Tibial nerve (tissue), 4 donors: ENCODE measurements at regions not wholly inside any gene's neighbourhood (a gene's known extent, or its start where the extent isn't known, plus 50 kb on each side); places are given as distances from the start of the nearest gene placed in this dataset.
"Not testable (repeated sequence)": the region's sequence is repeated elsewhere in the genome, so short reads cannot be mapped to it uniquely, and the experiment has no call there.

ENCODE experiments used
- DNase-seq, 2 donors: peaks; one replicate each; pipeline ENCODE4 v3.0.0-alpha.2; 2019; ENCODE audit warnings: low spot score in 2 of 2
- H3K27ac ChIP-seq, 4 donors: fragments of 200-600 bp; sonication (generic) in 3 of 4; one replicate each; pipeline ENCODE4 v1.5.1; 2017 to 2019; ENCODE audit warnings: mild to moderate bottlenecking in 1 of 4
- H3K27me3 ChIP-seq, 2 donors: fragments of 200-600 bp; sonication (generic) in 1 of 2; one replicate each; pipeline versions ENCODE4 v1.5.1 to v1.6.0; 2017 to 2019
- H3K36me3 ChIP-seq, 3 donors: fragments of 200-600 bp; sonication (generic); one replicate each; pipeline ENCODE4 v1.5.1; 2018 to 2019
- H3K4me1 ChIP-seq, 4 donors: fragments of 200-600 bp; sonication (generic) in 3 of 4; one replicate each; pipeline ENCODE4 v1.5.1; 2017 to 2019
- H3K4me3 ChIP-seq, 4 donors: fragments of 200-600 bp; sonication (generic) in 3 of 4; one replicate each; pipeline ENCODE4 v1.5.1; 2017 to 2019; ENCODE audit warnings: mild to moderate bottlenecking in 1 of 4, moderate library complexity in 1 of 4
- H3K9me3 ChIP-seq, 4 donors: fragments of 200-600 bp; sonication (generic) in 3 of 4; one replicate each; pipeline ENCODE4 v1.5.1; 2017 to 2019
- EP300 ChIP-seq, 2 donors: sonication (generic); formaldehyde crosslinking; IDR thresholded peaks; one replicate each; pipeline ENCODE4 v1.6.1; 2017; ENCODE audit warnings: antibody characterized with exemption in 2 of 2, mild to moderate bottlenecking in 1 of 2
- POLR2A ChIP-seq, 2 donors: fragments of 450-650 bp; IDR thresholded peaks; one replicate each; pipeline ENCODE4 v1.6.1; 2017; ENCODE audit warnings: antibody characterized with exemption in 2 of 2, mild to moderate bottlenecking in 2 of 2, moderate library complexity in 2 of 2
- WGBS, 2 donors: methylation state at CpG; one replicate each; pipeline ENCODE4 v1.1.5; 2018; 5-methylcytosine and 5-hydroxymethylcytosine counted together
- TF ChIP-seq, protein P1 (sequence below), 5 experiments: fragments of 200-600 bp in 3 of 5; fragments of 450-650 bp in 2 of 5; sonication (generic) in 3 of 5; IDR thresholded peaks; one replicate each; pipeline ENCODE4 v1.5.1; 2016 to 2019; ENCODE audit warnings: antibody characterized with exemption in 5 of 5, mild to moderate bottlenecking in 3 of 5, moderate library complexity in 2 of 5

DNA sequence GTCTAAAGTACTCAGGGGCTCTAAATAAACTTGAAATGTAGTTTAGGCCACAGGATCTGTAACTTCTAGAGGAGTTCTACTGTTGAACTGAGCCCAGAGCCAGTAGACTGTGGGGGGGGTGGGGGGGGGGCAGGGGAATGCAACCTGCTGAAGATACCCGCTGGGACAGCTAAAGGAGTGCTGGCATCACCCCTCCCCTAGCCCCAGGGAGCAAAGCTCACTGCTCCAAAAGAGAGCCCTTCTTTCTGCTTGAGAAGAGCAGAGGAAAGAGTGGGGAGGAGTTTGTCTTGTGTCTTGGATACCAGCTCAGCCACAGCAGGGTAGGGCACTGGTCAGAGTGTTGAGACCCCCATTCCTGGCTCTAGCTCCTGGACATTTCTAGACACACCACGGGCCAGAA, 414.0 kb upstream of the KLHL29 start:
- Histone ChIP-seq H3K4me1 (no peaks in the 10 kb centered on the region), H3K27me3 (no peaks in the 10 kb centered on the region), H3K27ac (no peak overlapping the region), H3K4me3 (no peak overlapping the region), H3K9me3 (no peaks in the 10 kb centered on the region), H3K36me3 (no peaks in the 10 kb centered on the region)
- 79 to 85% methylated on average over 2 of the region's 2 CpGs for WGBS, 2 donors
- TF ChIP-seq, protein P1, sequence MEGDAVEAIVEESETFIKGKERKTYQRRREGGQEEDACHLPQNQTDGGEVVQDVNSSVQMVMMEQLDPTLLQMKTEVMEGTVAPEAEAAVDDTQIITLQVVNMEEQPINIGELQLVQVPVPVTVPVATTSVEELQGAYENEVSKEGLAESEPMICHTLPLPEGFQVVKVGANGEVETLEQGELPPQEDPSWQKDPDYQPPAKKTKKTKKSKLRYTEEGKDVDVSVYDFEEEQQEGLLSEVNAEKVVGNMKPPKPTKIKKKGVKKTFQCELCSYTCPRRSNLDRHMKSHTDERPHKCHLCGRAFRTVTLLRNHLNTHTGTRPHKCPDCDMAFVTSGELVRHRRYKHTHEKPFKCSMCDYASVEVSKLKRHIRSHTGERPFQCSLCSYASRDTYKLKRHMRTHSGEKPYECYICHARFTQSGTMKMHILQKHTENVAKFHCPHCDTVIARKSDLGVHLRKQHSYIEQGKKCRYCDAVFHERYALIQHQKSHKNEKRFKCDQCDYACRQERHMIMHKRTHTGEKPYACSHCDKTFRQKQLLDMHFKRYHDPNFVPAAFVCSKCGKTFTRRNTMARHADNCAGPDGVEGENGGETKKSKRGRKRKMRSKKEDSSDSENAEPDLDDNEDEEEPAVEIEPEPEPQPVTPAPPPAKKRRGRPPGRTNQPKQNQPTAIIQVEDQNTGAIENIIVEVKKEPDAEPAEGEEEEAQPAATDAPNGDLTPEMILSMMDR (IDR thresholded peaks at IDR 0.05) = no peak
- TF ChIP-seq POLR2A (IDR thresholded peaks at IDR 0.05) (no peak), EP300 (IDR thresholded peaks at IDR 0.05) (no peak)
- DNase-seq = no peak

DNA sequence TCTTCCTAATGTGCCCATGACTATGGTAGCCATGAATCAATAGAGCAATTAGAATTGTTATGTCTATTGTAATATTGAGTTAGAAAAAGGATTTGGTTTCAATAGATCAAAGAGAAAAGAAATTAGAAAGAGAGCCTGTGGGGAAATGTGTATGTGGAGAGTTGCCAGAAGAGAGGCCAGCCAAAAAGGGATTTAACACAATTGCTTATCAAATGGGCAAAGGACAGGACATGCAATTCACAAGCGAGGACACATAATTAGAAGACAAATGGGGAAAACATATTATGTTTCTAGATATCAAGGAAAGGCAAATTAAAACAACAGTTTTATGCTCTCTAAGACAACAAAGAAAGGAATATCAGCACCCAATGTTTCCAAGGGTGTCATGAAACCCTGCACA, 403.2 kb upstream of the KLHL29 start:
- Histone ChIP-seq H3K4me3 (no peak overlapping the region), H3K9me3 (no peaks in the 10 kb centered on the region), H3K27ac (no peak overlapping the region), H3K4me1 (no peaks in the 10 kb centered on the region), H3K36me3 (no peaks in the 10 kb centered on the region), H3K27me3 (no peaks in the 10 kb centered on the region)
- TF ChIP-seq, protein P1 (IDR thresholded peaks at IDR 0.05) = no peak
- TF ChIP-seq POLR2A (IDR thresholded peaks at IDR 0.05) = no peak
- no peak for TF ChIP-seq EP300 (IDR thresholded peaks at IDR 0.05)
- 61% methylated on average over 1 of the region's 1 CpG for WGBS, 2 donors
- no peak for DNase-seq

DNA sequence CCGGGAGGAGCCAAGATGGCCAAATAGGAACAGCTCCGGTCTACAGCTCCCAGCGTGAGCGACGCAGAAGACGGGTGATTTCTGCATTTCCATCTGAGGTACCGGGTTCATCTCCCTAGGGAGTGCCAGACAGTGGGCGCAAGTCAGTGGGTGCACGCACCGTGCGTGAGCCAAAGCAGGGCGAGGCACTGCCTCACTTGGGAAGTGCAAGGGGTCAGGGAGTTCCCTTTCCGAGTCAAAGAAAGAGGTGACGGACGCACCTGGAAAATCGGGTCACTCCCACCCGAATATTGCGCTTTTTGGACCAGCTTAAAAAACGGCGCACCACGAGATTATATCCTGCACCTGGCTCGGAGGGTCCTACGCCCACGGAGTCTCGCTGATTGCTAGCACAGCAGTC, 400.8 kb upstream of the KLHL29 start:
- not testable (repeated sequence) for H3K4me3 ChIP-seq
- 92 to 97% methylated on average over 21 of the region's 25 CpGs for WGBS, 2 donors

DNA sequence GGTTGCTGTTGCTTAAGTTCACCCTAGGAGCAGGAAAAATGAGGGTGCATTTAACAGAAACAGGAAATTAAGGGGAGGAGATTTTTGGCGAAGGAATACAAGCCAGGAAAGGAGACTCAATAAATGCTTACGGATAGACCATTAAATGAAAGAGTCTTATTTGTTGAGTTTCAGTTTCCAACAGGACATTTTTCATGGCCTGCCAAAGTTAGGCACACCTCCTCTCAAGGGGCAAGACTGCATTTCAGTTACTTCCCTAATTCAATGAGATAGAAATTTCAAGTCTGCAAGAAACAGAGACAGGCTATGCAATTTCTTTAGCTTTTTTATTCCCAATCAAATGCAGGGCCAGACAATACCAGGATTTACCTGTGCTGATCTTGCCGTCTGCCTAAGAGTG, 394.7 kb upstream of the KLHL29 start:
- Histone ChIP-seq H3K9me3 (no peaks in the 10 kb centered on the region), H3K27me3 (no peaks in the 10 kb centered on the region), H3K27ac (no peak overlapping the region), H3K4me1 (no peaks in the 10 kb centered on the region), H3K4me3 (no peak overlapping the region), H3K36me3 (no peaks in the 10 kb centered on the region)
- TF ChIP-seq, protein P1 (IDR thresholded peaks at IDR 0.05) = no peak
- TF ChIP-seq POLR2A (IDR thresholded peaks at IDR 0.05) = no peak
- TF ChIP-seq EP300 (IDR thresholded peaks at IDR 0.05) = no peak
- 79 to 80% methylated on average over 3 of the region's 3 CpGs for WGBS, 2 donors
- DNase-seq = no peak

More for the DNA sequence above, 400.8 kb upstream of the KLHL29 start:
- not testable (repeated sequence) for H3K9me3 ChIP-seq, H3K4me1 ChIP-seq, DNase-seq, H3K27me3 ChIP-seq, H3K36me3 ChIP-seq, H3K27ac ChIP-seq

DNA sequence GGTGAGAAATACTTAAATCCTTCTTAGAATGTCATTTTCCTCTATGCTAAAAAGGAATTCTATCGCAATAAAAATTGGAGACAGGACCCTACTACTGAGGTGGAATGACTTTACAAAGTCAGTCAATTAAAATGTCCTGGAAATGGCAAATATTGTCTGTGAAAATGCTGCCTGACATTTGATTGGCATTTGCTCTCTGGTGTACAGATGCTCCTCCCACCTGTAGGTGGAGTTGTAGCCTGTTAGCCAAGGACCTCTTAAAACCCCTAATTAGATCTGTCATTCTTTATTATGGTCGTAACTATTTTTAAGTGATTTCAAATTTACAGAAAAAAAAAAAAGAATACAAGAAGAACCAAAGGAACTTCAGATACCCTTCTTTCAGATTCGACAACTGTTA, 393.1 kb upstream of the KLHL29 start:
- no peak for TF ChIP-seq POLR2A (IDR thresholded peaks at IDR 0.05)
- TF ChIP-seq, protein P1 (IDR thresholded peaks at IDR 0.05) = peak in 1 of 5 experiments; percentile 6

DNA sequence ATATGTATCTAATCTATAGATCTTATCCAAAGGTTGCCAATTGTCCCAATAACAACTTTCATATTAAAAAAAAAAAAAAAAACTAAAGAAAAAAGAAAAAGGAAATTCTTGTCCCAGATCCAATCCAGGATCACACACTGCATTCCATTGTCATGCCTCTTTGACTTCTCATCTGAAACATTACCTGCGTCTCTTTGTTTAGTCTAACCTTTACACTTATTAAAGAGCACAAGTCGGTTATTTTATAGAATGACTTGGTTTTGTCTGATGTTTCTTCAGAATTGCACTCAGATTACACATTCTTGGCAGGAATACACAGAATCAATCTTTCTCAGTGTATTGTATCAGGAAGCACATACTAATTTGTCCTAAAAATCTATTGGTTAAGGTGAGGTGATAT, 392.5 kb upstream of the KLHL29 start:
- no peak overlapping the region for H3K4me3 ChIP-seq
- no peak for DNase-seq
- no peaks in the 10 kb centered on the region for H3K36me3 ChIP-seq
- 76 to 79% methylated on average over 2 of the region's 2 CpGs for WGBS, 2 donors
- TF ChIP-seq, protein P1 (IDR thresholded peaks at IDR 0.05) = no peak
- TF ChIP-seq EP300 (IDR thresholded peaks at IDR 0.05) (no peak), POLR2A (IDR thresholded peaks at IDR 0.05) (no peak)
- H3K27ac ChIP-seq = no peak overlapping the region
- H3K27me3 ChIP-seq = no peaks in the 10 kb centered on the region
- H3K4me1 ChIP-seq = no peaks in the 10 kb centered on the region
- H3K9me3 ChIP-seq = no peaks in the 10 kb centered on the region

More for the DNA sequence above, 393.1 kb upstream of the KLHL29 start:
- Histone ChIP-seq H3K4me3 (no peak overlapping the region), H3K9me3 (no peaks in the 10 kb centered on the region), H3K4me1 (no peaks in the 10 kb centered on the region), H3K36me3 (no peaks in the 10 kb centered on the region), H3K27me3 (no peaks in the 10 kb centered on the region), H3K27ac (no peak overlapping the region)
- WGBS, 2 donors = 89 to 92% methylated on average over 3 of the region's 3 CpGs
- no peak for DNase-seq
